ENCODE measurements at regions not wholly inside any gene's neighbourhood (a gene's known extent, or its start where the extent isn't known, plus 50 kb on each side); places are given as distances from the start of the nearest gene placed in this dataset.

GRCh38 chr12:93243689-93244513, 133.8 kb upstream of the NUDT4 start:
- Histone ChIP-seq H3K9ac (no peak overlapping the region), H3K9me3 (no peaks in the 10 kb centered on the region), H3K27me3 (ENCODE audit: insufficient read depth) (no peaks in the 10 kb centered on the region), H3K4me1 (ENCODE audit: control insufficient read depth in 1 of 2, insufficient read depth in 2 of 2, low read depth in 1 of 2, low read length in 1 of 2) (peaks cover 0 to 26% of the 10 kb centered on the region in 2 experiments; a peak in 3 of 4 replicates), H2AFZ (ENCODE audit: low read depth) (no peak overlapping the region), H3K9me2 (no peaks in the 10 kb centered on the region), H3K79me2 (ENCODE audit: insufficient read depth) (no peaks in the 10 kb centered on the region), H3F3A (replicated peaks; ENCODE audit: insufficient read depth) (peaks cover 4% of the 10 kb centered on the region), H3K27ac (ENCODE audit: low read depth in 2 of 2, low read length in 1 of 2) (peak overlapping the region in 1 of 2 experiments; percentile 67; a peak in 3 of 4 replicates), H3K4me3 (ENCODE audit: low read depth in 2 of 2, low read length in 1 of 2) (no peak overlapping the region), H3K4me2 (no peak overlapping the region), H4K20me1 (ENCODE audit: insufficient read depth) (no peaks in the 10 kb centered on the region), H3K36me3 (replicated peaks in 1 of 2; ENCODE audit: control insufficient read depth in 1 of 2, insufficient read depth in 2 of 2, low read length in 1 of 2) (no peaks in the 10 kb centered on the region)
- CTCF ChIA-PET: interaction anchor here (0.9 to 1.2 kb wide), 5 partner anchors 8 to 1660 kb away, joined by 3 to 4 read pairs (median 3); no protein-coding TSS in a partner anchor
- peak; percentile 12 for DNase-seq
- 41% methylated on average over 4 of the region's 4 CpGs for WGBS (ENCODE audit: low lambda C conversion rate)
- TF ChIP-seq USF1 (IDR thresholded peaks at IDR 0.05; ENCODE audit: borderline replicate concordance, low read depth): no peak
- peak; percentile 73 for TF ChIP-seq NFIC (IDR thresholded peaks at IDR 0.05; ENCODE audit: borderline replicate concordance)
- TF ChIP-seq TCF12 (IDR thresholded peaks at IDR 0.05): 0 out of 2 replicates have a peak, but pooled peaks have one; percentile 4
- TF ChIP-seq RCOR1 (IDR thresholded peaks at IDR 0.05; ENCODE audit: low read length): peak; percentile 28; the same call in 1 of the 2 replicates
- POLR2A ChIA-PET: no interaction called here

- no peak for DNase-seq
- ChIA-PET POLR2A (no interaction called here), CTCF (interaction anchor here (0.9 to 1.7 kb wide), 4 partner anchors 9 to 856 kb away, joined by 3 to 7 read pairs (median 3); no protein-coding TSS in a partner anchor)
- H3K27ac ChIP-seq (ENCODE audit: low read depth in 2 of 2, low read length in 1 of 2): peak overlapping the region in 1 of 2 experiments; percentile 67; a peak in 3 of 4 replicates
- H3K9ac ChIP-seq: no peak overlapping the region
- H3K4me1 ChIP-seq (ENCODE audit: control insufficient read depth in 1 of 2, insufficient read depth in 2 of 2, low read depth in 1 of 2, low read length in 1 of 2): peaks cover 0 to 26% of the 10 kb centered on the region in 2 experiments; a peak in 3 of 4 replicates
- no peak overlapping the region for H2AFZ ChIP-seq (ENCODE audit: low read depth)
- H3K4me3 ChIP-seq (ENCODE audit: low read depth in 2 of 2, low read length in 1 of 2): no peak overlapping the region
- no peaks in the 10 kb centered on the region for H3K36me3 ChIP-seq (replicated peaks in 1 of 2; ENCODE audit: control insufficient read depth in 1 of 2, insufficient read depth in 2 of 2, low read length in 1 of 2)
- H3F3A ChIP-seq (replicated peaks; ENCODE audit: insufficient read depth): peaks cover 4% of the 10 kb centered on the region
- no peaks in the 10 kb centered on the region for H3K27me3 ChIP-seq (ENCODE audit: insufficient read depth)
- 91% methylated on average over 4 of the region's 4 CpGs for WGBS (ENCODE audit: low lambda C conversion rate)
- H4K20me1 ChIP-seq (ENCODE audit: insufficient read depth): no peaks in the 10 kb centered on the region
- TF ChIP-seq FOXJ3 (CRISPR knock-in tag; IDR thresholded peaks at IDR 0.05): no peak
- no peak for TF ChIP-seq JUND (IDR thresholded peaks at IDR 0.05)
- no peak for TF ChIP-seq POLR2AphosphoS5 (IDR thresholded peaks at IDR 0.05; ENCODE audit: low read depth, low read length)
- TF ChIP-seq EP300 (IDR thresholded peaks at IDR 0.05; ENCODE audit: borderline replicate concordance in 1 of 2, low read depth in 1 of 2, low read length in 1 of 2): no peak
- TF ChIP-seq, protein P1, sequence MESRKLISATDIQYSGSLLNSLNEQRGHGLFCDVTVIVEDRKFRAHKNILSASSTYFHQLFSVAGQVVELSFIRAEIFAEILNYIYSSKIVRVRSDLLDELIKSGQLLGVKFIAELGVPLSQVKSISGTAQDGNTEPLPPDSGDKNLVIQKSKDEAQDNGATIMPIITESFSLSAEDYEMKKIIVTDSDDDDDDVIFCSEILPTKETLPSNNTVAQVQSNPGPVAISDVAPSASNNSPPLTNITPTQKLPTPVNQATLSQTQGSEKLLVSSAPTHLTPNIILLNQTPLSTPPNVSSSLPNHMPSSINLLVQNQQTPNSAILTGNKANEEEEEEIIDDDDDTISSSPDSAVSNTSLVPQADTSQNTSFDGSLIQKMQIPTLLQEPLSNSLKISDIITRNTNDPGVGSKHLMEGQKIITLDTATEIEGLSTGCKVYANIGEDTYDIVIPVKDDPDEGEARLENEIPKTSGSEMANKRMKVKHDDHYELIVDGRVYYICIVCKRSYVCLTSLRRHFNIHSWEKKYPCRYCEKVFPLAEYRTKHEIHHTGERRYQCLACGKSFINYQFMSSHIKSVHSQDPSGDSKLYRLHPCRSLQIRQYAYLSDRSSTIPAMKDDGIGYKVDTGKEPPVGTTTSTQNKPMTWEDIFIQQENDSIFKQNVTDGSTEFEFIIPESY (IDR thresholded peaks at IDR 0.05; ENCODE audit: borderline replicate concordance, low read depth): no peak
- no peak for TF ChIP-seq EZH2phosphoT487 (IDR thresholded peaks at IDR 0.05; ENCODE audit: borderline replicate concordance, low read depth)
- no peaks in the 10 kb centered on the region for H3K9me2 ChIP-seq
- no peaks in the 10 kb centered on the region for H3K9me3 ChIP-seq
- no peaks in the 10 kb centered on the region for H3K79me2 ChIP-seq (ENCODE audit: insufficient read depth)
- H3K4me2 ChIP-seq: no peak overlapping the region
Observed at GRCh38 chr12:93244514-93245077, 133.1 kb upstream of the NUDT4 start.

Measured in SK-N-SH (cell line).